Epithelial cell of esophagus (primary cell): ENCODE measurements at regions not wholly inside any gene's neighbourhood (a gene's known extent, or its start where the extent isn't known, plus 50 kb on each side); places are given as distances from the start of the nearest gene placed in this dataset.

Experiments used
- DNase-seq: peaks from one replicate; pipeline ENCODE4 v3.0.0; 2010; ENCODE audit warnings: low read depth
- H3K4me3 ChIP-seq: 2 replicates; pipeline ENCODE4 v1.5.1; 2011; ENCODE audit warnings: mild to moderate bottlenecking, low read length, control low read depth
- CTCF ChIP-seq: IDR thresholded peaks from 2 replicates; pipeline ENCODE4 v1.5.1; 2011; ENCODE audit warnings: low read depth, mild to moderate bottlenecking, low read length, control low read depth, inconsistent platforms; ENCODE audit not compliant: insufficient read depth; ENCODE audit errors: missing control alignments

- no peak for TF ChIP-seq CTCF
- no peak for DNase-seq
- H3K4me3 ChIP-seq = no peak overlapping the region
Observed at GRCh38 chr12:58776144-58776543, 144.2 kb downstream of the LRIG3 start.

GRCh38 chr12:58777815-58778214 lies 142.5 kb downstream of the LRIG3 start:
- no peak for DNase-seq
- H3K4me3 ChIP-seq = no peak overlapping the region
- TF ChIP-seq CTCF = no peak

GRCh38 chr12:58781609-58782008 lies 138.7 kb downstream of the LRIG3 start:
- no peak overlapping the region for H3K4me3 ChIP-seq
- DNase-seq = no peak
- no peak for TF ChIP-seq CTCF

GRCh38 chr12:58787021-58787760 lies 133.1 kb downstream of the LRIG3 start:
- DNase-seq = no peak
- no peak overlapping the region for H3K4me3 ChIP-seq
- TF ChIP-seq CTCF = no peak

- TF ChIP-seq CTCF = no peak
- no peak overlapping the region for H3K4me3 ChIP-seq
- DNase-seq = no peak
Observed at GRCh38 chr12:58794859-58795258, 125.4 kb downstream of the LRIG3 start.

- TF ChIP-seq CTCF = no peak
- no peak for DNase-seq
- H3K4me3 ChIP-seq = no peak overlapping the region
Observed at GRCh38 chr12:58795825-58796224, 124.5 kb downstream of the LRIG3 start.

GRCh38 chr12:58801986-58802385 lies 118.3 kb downstream of the LRIG3 start:
- H3K4me3 ChIP-seq = no peak overlapping the region
- DNase-seq = no peak

More at GRCh38 chr12:58801986-58802385, 118.3 kb downstream of the LRIG3 start:
- TF ChIP-seq CTCF = no peak
